Cardiac fibroblast (primary cell): ENCODE measurements at regions not wholly inside any gene's neighbourhood (a gene's known extent, or its start where the extent isn't known, plus 50 kb on each side); places are given as distances from the start of the nearest gene placed in this dataset.

Experiments used
- DNase-seq, 2 donors: peaks; one replicate each; pipeline versions ENCODE4 v3.0.0 to v3.0.0-alpha.2; 2010; ENCODE audit warnings: low read depth in 2 of 2
- H3K4me3 ChIP-seq, 2 donors: replicated peaks in 1 of 2; 1 replicate in 1 of 2; 2 replicates in 1 of 2; pipeline ENCODE4 v1.5.1; 2011; ENCODE audit warnings: low read depth in 2 of 2, low read length in 2 of 2, mild to moderate bottlenecking in 2 of 2, moderate library complexity in 1 of 2
- TF ChIP-seq, protein P1 (sequence below): IDR thresholded peaks from one replicate; pipeline ENCODE4 v1.5.1; 2011; ENCODE audit warnings: low read depth, mild to moderate bottlenecking, low read length, inconsistent platforms

DNA sequence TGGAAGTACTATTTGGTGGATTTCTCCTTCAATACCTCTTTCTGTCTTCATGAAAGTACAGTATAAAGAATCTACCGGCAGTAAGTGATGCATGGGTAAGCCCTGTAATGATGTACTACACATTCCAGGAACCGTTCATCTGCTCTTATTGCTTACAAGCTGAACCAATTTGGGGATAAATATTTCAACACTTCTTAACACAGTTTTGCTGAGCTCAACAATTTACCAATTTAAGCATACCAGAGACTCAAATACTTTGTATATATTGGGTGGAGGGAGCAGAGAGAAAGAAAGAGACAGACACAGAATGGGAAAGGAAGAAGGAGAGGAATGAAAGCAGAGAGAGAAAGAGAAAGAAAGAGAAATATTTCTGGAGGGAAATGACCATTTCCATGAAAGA lies 821.1 kb upstream of the FLRT2 start:
- TF ChIP-seq, protein P1, sequence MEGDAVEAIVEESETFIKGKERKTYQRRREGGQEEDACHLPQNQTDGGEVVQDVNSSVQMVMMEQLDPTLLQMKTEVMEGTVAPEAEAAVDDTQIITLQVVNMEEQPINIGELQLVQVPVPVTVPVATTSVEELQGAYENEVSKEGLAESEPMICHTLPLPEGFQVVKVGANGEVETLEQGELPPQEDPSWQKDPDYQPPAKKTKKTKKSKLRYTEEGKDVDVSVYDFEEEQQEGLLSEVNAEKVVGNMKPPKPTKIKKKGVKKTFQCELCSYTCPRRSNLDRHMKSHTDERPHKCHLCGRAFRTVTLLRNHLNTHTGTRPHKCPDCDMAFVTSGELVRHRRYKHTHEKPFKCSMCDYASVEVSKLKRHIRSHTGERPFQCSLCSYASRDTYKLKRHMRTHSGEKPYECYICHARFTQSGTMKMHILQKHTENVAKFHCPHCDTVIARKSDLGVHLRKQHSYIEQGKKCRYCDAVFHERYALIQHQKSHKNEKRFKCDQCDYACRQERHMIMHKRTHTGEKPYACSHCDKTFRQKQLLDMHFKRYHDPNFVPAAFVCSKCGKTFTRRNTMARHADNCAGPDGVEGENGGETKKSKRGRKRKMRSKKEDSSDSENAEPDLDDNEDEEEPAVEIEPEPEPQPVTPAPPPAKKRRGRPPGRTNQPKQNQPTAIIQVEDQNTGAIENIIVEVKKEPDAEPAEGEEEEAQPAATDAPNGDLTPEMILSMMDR: no peak
- H3K4me3 ChIP-seq: no peak overlapping the region
- DNase-seq: no peak

DNA sequence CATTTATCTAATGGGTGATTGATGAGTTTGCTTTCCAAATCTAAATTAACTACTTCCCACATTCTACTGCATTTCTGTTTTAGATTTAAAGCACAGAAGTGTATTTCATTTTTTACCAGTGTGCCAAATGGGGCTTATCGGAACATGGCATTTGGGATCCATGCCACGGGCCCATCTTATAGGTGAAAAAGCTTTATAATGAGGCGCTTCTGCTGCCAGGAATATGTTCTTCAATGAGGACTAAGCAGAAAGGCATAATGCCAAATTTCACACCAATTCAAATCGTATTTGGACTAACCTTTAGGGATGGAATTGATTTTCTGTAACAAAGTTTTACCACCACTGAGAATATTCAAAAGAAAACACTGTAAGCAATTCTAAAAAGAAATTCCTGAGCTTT lies 803.5 kb upstream of the FLRT2 start:
- DNase-seq: no peak
- H3K4me3 ChIP-seq: no peak overlapping the region
- TF ChIP-seq, protein P1: no peak

DNA sequence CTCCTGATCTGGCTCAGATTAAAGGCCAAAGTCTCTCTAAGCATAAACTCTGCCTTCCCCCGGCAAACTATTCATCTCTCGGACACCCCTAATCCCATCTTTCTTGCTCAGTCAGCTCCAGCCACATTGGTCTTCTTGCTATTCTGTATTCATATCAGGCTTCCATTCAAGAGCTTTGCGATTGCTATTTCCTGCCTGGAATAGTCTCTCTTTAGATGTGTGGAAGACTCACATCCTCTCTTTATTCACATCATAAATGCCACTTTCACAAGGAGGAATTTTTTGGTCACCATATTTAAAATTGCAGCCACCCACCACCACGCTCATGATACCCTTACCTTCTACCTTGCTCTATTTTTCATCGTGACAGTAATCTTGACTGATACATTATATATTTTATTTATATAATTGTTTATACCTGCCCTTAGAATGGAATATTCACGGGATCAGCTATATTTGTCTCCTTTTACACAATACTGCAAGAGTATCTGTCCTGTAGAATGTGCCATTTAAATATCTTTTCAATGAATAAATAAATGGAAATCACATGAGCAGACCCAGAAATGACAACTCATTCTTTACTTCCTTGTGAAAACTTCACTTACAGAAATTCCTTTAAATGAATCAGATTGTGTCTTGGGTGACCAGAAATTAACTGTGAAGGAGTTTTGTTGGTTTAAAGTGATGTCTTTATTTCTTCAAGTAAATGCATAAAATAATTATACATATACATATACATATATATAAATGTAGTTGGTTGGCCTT lies 780.6 kb upstream of the FLRT2 start:
- no peak for DNase-seq
- no peak overlapping the region for H3K4me3 ChIP-seq
- TF ChIP-seq, protein P1: no peak

DNA sequence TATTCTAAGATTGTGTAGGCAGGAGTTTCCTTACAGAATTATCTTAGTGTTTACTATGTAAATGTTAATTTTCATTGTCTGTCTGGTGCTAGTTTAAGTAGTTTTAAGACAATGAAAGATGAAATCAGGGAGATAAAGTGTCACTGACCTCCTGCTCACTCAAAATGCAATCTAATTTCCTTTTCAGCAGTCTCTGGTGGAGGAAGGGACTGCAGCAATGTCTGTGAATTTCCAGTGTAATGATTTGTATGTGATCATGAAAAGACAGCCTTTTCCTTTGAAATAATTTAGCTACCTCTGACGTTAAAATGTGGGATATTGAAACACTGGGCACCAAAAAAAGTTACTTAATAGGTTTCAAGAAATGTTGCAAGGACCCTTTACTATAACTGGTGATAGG lies 779.7 kb upstream of the FLRT2 start:
- TF ChIP-seq, protein P1: no peak
- DNase-seq: no peak
- H3K4me3 ChIP-seq: no peak overlapping the region

DNA sequence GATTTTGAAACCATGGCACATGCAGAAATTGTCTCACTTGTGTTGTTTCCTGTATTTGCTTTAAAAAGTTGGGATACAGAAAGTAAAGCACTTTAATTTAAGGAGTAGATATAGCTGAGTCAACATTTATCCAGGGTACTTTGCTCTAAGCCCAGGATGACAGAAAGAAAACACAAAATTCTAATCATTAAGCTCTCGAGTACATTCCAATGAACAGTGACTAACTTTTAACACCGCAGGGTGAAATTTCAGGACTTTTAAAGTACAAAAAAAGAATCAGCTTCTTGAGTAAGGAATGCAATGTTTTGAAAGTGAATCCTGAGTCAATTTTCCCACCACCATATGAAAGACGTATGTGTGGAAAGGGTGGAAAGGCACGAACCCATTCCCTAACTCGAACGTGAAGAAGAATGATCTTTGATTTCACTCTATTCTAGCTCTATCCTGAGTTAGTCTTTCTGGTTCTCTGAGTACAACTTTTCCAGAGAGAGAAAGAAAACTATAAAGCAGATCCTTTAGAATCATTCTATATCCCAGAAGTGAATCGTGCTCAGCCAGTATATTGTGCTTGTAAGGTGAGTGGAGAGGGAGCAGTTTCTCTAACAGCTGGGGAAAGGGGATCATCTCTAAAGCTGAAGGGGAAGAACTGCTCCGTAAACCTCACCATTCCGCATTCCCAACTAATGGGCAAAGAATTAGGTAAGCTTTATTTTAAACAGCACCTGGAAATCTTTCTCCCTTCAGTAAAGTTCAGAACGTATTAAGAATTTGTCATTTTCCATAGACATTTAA lies 779.0 kb upstream of the FLRT2 start:
- TF ChIP-seq, protein P1: no peak
- DNase-seq: peak; percentile 33 to 35
- no peak overlapping the region for H3K4me3 ChIP-seq

DNA sequence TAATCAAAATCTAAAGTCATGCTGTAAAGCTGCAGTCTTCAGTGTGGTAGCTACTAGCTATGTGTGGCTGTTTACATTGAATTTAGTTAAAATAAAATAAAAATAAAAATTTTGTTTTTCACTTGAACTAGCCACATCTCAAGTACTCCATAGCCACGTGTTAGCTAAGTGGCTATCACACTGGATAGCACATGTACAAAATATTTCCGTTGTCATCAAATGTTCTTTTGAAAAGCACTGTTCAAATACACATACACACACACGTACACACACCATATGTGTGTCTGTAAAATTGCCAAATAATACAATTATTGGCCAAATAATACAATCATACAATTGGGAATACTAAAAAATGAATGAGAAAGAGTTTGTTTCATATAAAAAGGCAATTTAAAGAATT lies 778.2 kb upstream of the FLRT2 start:
- no peak for DNase-seq
- H3K4me3 ChIP-seq: no peak overlapping the region
- TF ChIP-seq, protein P1: no peak
